Thyroid gland (tissue), 4 donors: ENCODE measurements at regions not wholly inside any gene's neighbourhood (a gene's known extent, or its start where the extent isn't known, plus 50 kb on each side); places are given as distances from the start of the nearest gene placed in this dataset.

ENCODE experiments used
- DNase-seq, 2 donors: peaks; one replicate each; pipeline ENCODE4 v3.0.0-alpha.2; 2019
- H3K27ac ChIP-seq, 3 donors: fragments of 200-600 bp; sonication (generic); 1 replicate in 2 of 3; 2 replicates in 1 of 3; pipeline ENCODE4 v1.5.1; 2016 to 2019; ENCODE audit warnings: mild to moderate bottlenecking in 1 of 3, moderate library complexity in 1 of 3
- H3K27me3 ChIP-seq: fragments of 200-600 bp; sonication (generic); one replicate; pipeline ENCODE4 v1.5.1; 2019
- H3K36me3 ChIP-seq, 2 donors: fragments of 200-600 bp; sonication (generic); one replicate each; pipeline ENCODE4 v1.5.1; 2016 to 2019
- H3K4me1 ChIP-seq, 2 donors: fragments of 200-600 bp; sonication (generic); one replicate each; pipeline ENCODE4 v1.5.1; 2017 to 2019
- H3K4me3 ChIP-seq, 3 donors: fragments of 200-600 bp; sonication (generic); replicated peaks in 1 of 3; 1 replicate in 2 of 3; 2 replicates in 1 of 3; pipeline ENCODE4 v1.5.1; 2016; ENCODE audit warnings: mild to moderate bottlenecking in 1 of 3
- H3K9me3 ChIP-seq: fragments of 200-600 bp; sonication (generic); one replicate; pipeline ENCODE4 v1.5.1; 2017
- POLR2A ChIP-seq, 2 donors: fragments of 450-650 bp; IDR thresholded peaks; one replicate each; pipeline ENCODE4 v1.6.1; 2017; ENCODE audit warnings: antibody characterized with exemption in 2 of 2, mild to moderate bottlenecking in 2 of 2, moderate library complexity in 1 of 2
- WGBS, 2 donors: methylation state at CpG; one replicate each; pipeline ENCODE4 v1.1.5; 2017; 5-methylcytosine and 5-hydroxymethylcytosine counted together
- intact Hi-C: fragments of 100-400 bp; cut with DNase I; formaldehyde crosslinking; loops from one replicate; pipeline ENCODE4 v1.15.1; 2023
- TF ChIP-seq, protein P1 (sequence below), 6 experiments: fragments of 200-600 bp in 3 of 6; fragments of 450-650 bp in 3 of 6; sonication (generic) in 3 of 6; IDR thresholded peaks; one replicate each; pipeline ENCODE4 v1.5.1; 2016 to 2019; ENCODE audit warnings: antibody characterized with exemption in 6 of 6, mild to moderate bottlenecking in 2 of 6, inconsistent platforms in 1 of 6, moderate library complexity in 1 of 6

DNA sequence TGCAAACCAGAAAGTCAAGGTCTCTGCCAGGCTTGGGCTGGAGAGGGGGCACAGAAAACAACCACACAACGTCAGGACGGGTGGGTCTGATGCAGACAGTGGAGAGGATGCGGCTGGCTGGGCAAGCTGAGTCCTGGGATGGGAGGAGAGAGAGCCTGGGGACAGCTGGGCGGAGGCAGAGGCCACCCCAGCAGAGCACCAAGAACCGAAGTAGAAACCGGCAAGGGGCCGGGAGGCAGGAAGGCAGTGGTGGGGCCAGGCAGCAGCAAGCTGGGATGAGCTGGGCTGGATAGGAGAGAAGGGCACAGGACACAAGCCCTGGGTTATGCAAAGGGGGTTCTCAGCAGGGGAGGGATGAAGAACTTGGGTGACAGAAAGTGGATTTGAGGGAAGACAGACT lies 188.2 kb downstream of the SHANK2 start:
- no peak overlapping the region for H3K4me3 ChIP-seq
- no peak for DNase-seq
- no peaks in the 10 kb centered on the region for H3K27me3 ChIP-seq
- TF ChIP-seq, protein P1, sequence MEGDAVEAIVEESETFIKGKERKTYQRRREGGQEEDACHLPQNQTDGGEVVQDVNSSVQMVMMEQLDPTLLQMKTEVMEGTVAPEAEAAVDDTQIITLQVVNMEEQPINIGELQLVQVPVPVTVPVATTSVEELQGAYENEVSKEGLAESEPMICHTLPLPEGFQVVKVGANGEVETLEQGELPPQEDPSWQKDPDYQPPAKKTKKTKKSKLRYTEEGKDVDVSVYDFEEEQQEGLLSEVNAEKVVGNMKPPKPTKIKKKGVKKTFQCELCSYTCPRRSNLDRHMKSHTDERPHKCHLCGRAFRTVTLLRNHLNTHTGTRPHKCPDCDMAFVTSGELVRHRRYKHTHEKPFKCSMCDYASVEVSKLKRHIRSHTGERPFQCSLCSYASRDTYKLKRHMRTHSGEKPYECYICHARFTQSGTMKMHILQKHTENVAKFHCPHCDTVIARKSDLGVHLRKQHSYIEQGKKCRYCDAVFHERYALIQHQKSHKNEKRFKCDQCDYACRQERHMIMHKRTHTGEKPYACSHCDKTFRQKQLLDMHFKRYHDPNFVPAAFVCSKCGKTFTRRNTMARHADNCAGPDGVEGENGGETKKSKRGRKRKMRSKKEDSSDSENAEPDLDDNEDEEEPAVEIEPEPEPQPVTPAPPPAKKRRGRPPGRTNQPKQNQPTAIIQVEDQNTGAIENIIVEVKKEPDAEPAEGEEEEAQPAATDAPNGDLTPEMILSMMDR (IDR thresholded peaks at IDR 0.05), result no peak
- TF ChIP-seq POLR2A (IDR thresholded peaks at IDR 0.05), result no peak
- WGBS, 2 donors, result 56 to 78% methylated on average over 7 of the region's 7 CpGs
- no peak overlapping the region for H3K27ac ChIP-seq
- no peaks in the 10 kb centered on the region for H3K36me3 ChIP-seq
- H3K4me1 ChIP-seq, result no peaks in the 10 kb centered on the region
- intact Hi-C loops, result no loop called here
- no peaks in the 10 kb centered on the region for H3K9me3 ChIP-seq

DNA sequence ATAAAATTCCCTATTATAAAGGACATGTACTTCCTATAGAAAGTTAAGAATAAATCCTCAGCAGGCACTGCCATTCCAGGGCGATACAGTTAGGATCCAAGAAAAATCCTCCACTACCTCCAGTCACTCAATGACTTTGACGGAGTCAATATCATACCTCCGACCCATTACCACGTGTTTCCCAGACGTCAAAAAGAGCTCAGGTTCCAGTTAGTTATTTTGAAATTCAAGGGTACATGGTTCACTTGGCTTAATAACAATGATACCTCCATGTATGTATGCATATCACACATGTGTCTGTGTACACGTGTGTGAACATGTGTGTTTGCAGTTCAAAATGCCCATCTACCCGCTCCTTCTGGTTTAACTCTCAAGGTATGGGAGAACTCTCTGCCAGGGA lies 189.2 kb downstream of the SHANK2 start:
- no peak overlapping the region for H3K4me3 ChIP-seq
- H3K36me3 ChIP-seq, result no peaks in the 10 kb centered on the region
- H3K9me3 ChIP-seq, result no peaks in the 10 kb centered on the region
- H3K27me3 ChIP-seq, result no peaks in the 10 kb centered on the region
- WGBS, 2 donors, result 92% methylated on average over 7 of the region's 7 CpGs
- intact Hi-C loops, result no loop called here
- TF ChIP-seq, protein P1 (IDR thresholded peaks at IDR 0.05), result no peak
- TF ChIP-seq POLR2A (IDR thresholded peaks at IDR 0.05), result no peak
- H3K27ac ChIP-seq, result no peak overlapping the region
- no peaks in the 10 kb centered on the region for H3K4me1 ChIP-seq
- DNase-seq, result no peak

DNA sequence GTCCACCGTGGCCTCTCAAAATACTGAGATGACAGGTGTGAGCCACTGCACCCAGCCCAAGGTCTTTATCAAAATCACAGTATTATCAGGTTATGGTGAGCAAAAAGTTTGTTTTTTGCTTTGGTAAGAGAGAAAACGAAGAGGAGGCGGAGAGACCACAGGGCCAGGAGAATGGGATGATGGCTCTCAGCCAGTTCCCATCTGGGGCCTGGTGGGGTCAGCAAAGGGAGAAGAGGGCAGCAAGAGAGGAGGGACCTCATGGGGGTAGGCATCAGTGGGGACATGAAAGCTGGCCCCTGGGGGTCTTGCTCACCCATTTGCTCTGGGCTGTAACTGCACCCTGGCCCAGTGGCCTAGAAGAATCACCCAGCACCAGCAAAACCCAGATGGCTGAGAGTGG lies 190.2 kb downstream of the SHANK2 start:
- TF ChIP-seq, protein P1 (IDR thresholded peaks at IDR 0.05), result no peak
- WGBS, 2 donors, result 93 to 95% methylated on average over 3 of the region's 3 CpGs
- H3K9me3 ChIP-seq, result no peaks in the 10 kb centered on the region
- intact Hi-C loops, result no loop called here
- H3K27ac ChIP-seq, result no peak overlapping the region
- H3K4me1 ChIP-seq, result no peaks in the 10 kb centered on the region
- no peak overlapping the region for H3K4me3 ChIP-seq
- H3K36me3 ChIP-seq, result no peaks in the 10 kb centered on the region
- no peak for DNase-seq
- H3K27me3 ChIP-seq, result no peaks in the 10 kb centered on the region

DNA sequence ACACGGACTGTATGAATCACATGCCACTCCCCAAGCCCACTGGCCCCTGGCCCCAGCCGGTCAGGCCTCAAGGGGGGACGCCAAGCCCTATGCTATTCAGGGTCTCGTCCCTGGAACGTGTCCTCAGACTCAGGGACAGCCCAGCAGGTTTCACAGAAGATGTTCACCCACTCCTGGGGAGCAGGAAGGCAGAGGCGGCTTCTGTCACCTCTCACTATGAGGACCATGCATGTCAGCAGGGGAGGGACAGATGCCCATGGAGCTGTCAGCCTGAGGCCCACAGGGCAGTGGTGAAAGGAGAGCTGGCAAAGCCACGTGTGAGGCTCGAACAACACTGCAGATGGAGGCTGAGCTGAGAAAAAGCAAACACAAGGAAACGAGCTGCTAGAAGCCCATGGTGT lies 192.0 kb downstream of the SHANK2 start:
- TF ChIP-seq, protein P1 (IDR thresholded peaks at IDR 0.05), result no peak
- no peak for TF ChIP-seq POLR2A (IDR thresholded peaks at IDR 0.05)
- 71 to 72% methylated on average over 9 of the region's 9 CpGs for WGBS, 2 donors

DNA sequence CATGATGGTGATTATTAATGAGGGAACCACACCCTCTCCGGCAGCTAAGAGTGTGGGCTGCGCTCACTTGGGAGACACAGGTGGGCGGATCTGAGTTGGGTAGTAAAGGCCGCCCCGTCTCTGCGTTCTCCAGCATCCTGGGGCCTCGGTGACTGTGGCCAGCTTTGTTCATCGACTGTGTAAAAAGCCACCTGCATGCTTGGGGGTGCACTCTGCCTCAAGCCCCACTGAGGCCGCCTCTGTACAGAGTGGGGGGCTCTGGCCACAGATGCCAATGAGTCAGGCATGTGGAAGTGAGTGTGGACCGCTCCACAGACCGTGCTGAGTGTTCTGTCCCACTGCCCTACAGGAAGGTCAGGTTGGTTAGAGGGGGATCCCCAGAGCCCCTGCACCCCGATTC lies 192.7 kb downstream of the SHANK2 start:
- no peaks in the 10 kb centered on the region for H3K36me3 ChIP-seq
- DNase-seq, result no peak
- H3K9me3 ChIP-seq, result no peaks in the 10 kb centered on the region
- no peaks in the 10 kb centered on the region for H3K27me3 ChIP-seq
- intact Hi-C loops, result no loop called here
- no peak overlapping the region for H3K4me3 ChIP-seq
- TF ChIP-seq POLR2A (IDR thresholded peaks at IDR 0.05), result no peak
- TF ChIP-seq, protein P1 (IDR thresholded peaks at IDR 0.05), result no peak
- H3K4me1 ChIP-seq, result no peaks in the 10 kb centered on the region
- no peak overlapping the region for H3K27ac ChIP-seq
- WGBS, 2 donors, result 89 to 94% methylated on average over 4 to 11 of the region's 12 CpGs

More for the DNA sequence above, 192.0 kb downstream of the SHANK2 start:
- H3K4me1 ChIP-seq, result no peaks in the 10 kb centered on the region
- no peak overlapping the region for H3K4me3 ChIP-seq
- no peak overlapping the region for H3K27ac ChIP-seq
- no peaks in the 10 kb centered on the region for H3K27me3 ChIP-seq
- intact Hi-C loops, result no loop called here
- no peak for DNase-seq
- no peaks in the 10 kb centered on the region for H3K36me3 ChIP-seq
- H3K9me3 ChIP-seq, result no peaks in the 10 kb centered on the region
